DOHH2 (cell line): ENCODE measurements at regions not wholly inside any gene's neighbourhood (a gene's known extent, or its start where the extent isn't known, plus 50 kb on each side); places are given as distances from the start of the nearest gene placed in this dataset.

ENCODE experiments used
- EZH2phosphoT487 ChIP-seq: fragments of 200-600 bp; sonication (generic); IDR thresholded peaks from 2 replicates; pipeline ENCODE4 v1.6.1; 2017; ENCODE audit warnings: borderline replicate concordance, mild to moderate bottlenecking, antibody characterized with exemption, low read length, moderate library complexity, mixed read lengths
- TF ChIP-seq, protein P1 (sequence below): fragments of 200-600 bp; sonication (generic); IDR thresholded peaks from one replicate; pipeline ENCODE4 v1.5.1; 2014; ENCODE audit warnings: antibody characterized with exemption, mild to moderate bottlenecking, low read depth, low read length; ENCODE audit not compliant: poor library complexity, severe bottlenecking

DNA sequence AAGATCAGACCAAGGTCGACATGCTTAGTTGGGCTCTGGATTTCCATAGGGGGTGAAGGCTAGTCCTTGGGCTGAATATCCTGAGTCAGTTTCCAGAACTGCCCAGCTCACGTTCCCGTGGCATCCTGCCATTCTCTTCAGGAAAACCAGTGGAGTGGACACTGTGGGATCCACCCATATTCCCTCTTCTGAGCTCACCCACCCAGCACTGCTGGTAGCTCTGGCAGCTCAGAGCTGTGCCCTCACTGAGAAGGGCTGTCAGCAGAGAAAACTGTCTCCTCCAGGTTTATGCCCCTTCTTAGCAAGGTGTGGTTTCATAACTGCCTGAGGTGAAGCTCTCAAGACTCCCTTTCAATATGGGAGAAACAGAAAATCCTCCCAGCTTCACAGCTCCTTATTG lies 111.7 kb downstream of the GGTLC2 start:
- TF ChIP-seq, protein P1, sequence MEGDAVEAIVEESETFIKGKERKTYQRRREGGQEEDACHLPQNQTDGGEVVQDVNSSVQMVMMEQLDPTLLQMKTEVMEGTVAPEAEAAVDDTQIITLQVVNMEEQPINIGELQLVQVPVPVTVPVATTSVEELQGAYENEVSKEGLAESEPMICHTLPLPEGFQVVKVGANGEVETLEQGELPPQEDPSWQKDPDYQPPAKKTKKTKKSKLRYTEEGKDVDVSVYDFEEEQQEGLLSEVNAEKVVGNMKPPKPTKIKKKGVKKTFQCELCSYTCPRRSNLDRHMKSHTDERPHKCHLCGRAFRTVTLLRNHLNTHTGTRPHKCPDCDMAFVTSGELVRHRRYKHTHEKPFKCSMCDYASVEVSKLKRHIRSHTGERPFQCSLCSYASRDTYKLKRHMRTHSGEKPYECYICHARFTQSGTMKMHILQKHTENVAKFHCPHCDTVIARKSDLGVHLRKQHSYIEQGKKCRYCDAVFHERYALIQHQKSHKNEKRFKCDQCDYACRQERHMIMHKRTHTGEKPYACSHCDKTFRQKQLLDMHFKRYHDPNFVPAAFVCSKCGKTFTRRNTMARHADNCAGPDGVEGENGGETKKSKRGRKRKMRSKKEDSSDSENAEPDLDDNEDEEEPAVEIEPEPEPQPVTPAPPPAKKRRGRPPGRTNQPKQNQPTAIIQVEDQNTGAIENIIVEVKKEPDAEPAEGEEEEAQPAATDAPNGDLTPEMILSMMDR = no peak
- TF ChIP-seq EZH2phosphoT487 = no peak
